ENCODE measurements at regions not wholly inside any gene's neighbourhood (a gene's known extent, or its start where the extent isn't known, plus 50 kb on each side); places are given as distances from the start of the nearest gene placed in this dataset.

- TF ChIP-seq TCF7L2 (IDR thresholded peaks at IDR 0.05; ENCODE audit: low read depth, low read length) (no peak), SIN3A (IDR thresholded peaks at IDR 0.05; ENCODE audit: borderline replicate concordance, insufficient read depth, low read depth, low read length) (no peak), REST (IDR thresholded peaks at IDR 0.05; ENCODE audit: insufficient read depth in 1 of 2, low read depth in 2 of 2, low read length in 1 of 2) (no peak), CTCF (IDR thresholded peaks at IDR 0.05) (no peak)
- no peaks in the 10 kb centered on the region for H3K4me1 ChIP-seq (ENCODE audit: control insufficient read depth, insufficient read depth, low read length)
- no TSS peak for BruUV-seq (replicated peaks)
- no peak overlapping the region for H3K27ac ChIP-seq (ENCODE audit: low read length)
- no peak for DNase-seq (ENCODE audit: low read depth, low spot score)
- ATAC-seq: no peak
- H3K9me3 ChIP-seq (ENCODE audit: control insufficient read depth, insufficient read depth, low read depth, low read length): no peaks in the 10 kb centered on the region
- no peaks in the 10 kb centered on the region for H3K36me3 ChIP-seq (ENCODE audit: control insufficient read depth, insufficient read depth, low read length)
- no peaks in the 10 kb centered on the region for H3K27me3 ChIP-seq (ENCODE audit: control insufficient read depth, insufficient read depth, low read length)
- H3K4me3 ChIP-seq (ENCODE audit: low read depth in 2 of 2, low read length in 2 of 2): no peak overlapping the region
- POLR2A ChIA-PET: no interaction called here
- CTCF ChIA-PET: no interaction called here
- intact Hi-C loops (cut with micrococcal nuclease; ENCODE audit: unreplicated experiment) (no loop called here), in situ Hi-C loops (cut with HindIII; ENCODE audit: low pct_unique_long_range_greater_than_20kb, low sequenced_read_pairs) (no loop called here)
Observed at GRCh38 chr16:79966226-79966625, 365.7 kb upstream of the MAF start.

- no peak for TF ChIP-seq TCF7L2 (IDR thresholded peaks at IDR 0.05; ENCODE audit: low read depth, low read length)
- no peak for TF ChIP-seq CTCF (IDR thresholded peaks at IDR 0.05)
- no peak for TF ChIP-seq REST (IDR thresholded peaks at IDR 0.05; ENCODE audit: insufficient read depth in 1 of 2, low read depth in 2 of 2, low read length in 1 of 2)
- TF ChIP-seq SIN3A (IDR thresholded peaks at IDR 0.05; ENCODE audit: borderline replicate concordance, insufficient read depth, low read depth, low read length): no peak
- Histone ChIP-seq H3K9me3 (ENCODE audit: control insufficient read depth, insufficient read depth, low read depth, low read length) (no peaks in the 10 kb centered on the region), H3K27me3 (ENCODE audit: control insufficient read depth, insufficient read depth, low read length) (no peaks in the 10 kb centered on the region), H3K4me3 (ENCODE audit: low read depth in 2 of 2, low read length in 2 of 2) (no peak overlapping the region), H3K36me3 (ENCODE audit: control insufficient read depth, insufficient read depth, low read length) (no peaks in the 10 kb centered on the region), H3K27ac (ENCODE audit: low read length) (no peak overlapping the region), H3K4me1 (ENCODE audit: control insufficient read depth, insufficient read depth, low read length) (no peaks in the 10 kb centered on the region)
- no TSS peak for BruUV-seq (replicated peaks)
- in situ Hi-C loops (cut with HindIII; ENCODE audit: low pct_unique_long_range_greater_than_20kb, low sequenced_read_pairs): no loop called here
- CTCF ChIA-PET: no interaction called here
- ATAC-seq (no peak), DNase-seq (ENCODE audit: low read depth, low spot score) (no peak)
- intact Hi-C loops (cut with micrococcal nuclease; ENCODE audit: unreplicated experiment): no loop called here
- POLR2A ChIA-PET: no interaction called here
Observed at GRCh38 chr16:79965718-79966117, 365.2 kb upstream of the MAF start.
